Ecto neural progenitor cell (in vitro differentiated cells): ENCODE measurements at regions not wholly inside any gene's neighbourhood (a gene's known extent, or its start where the extent isn't known, plus 50 kb on each side); places are given as distances from the start of the nearest gene placed in this dataset.
A peak's percentile ranks its signal among the peaks of the same experiment; 100 is the strongest.
"Not testable (repeated sequence)": the region's sequence is repeated elsewhere in the genome, so short reads cannot be mapped to it uniquely, and the experiment has no call there.

Experiments
- DNase-seq: peaks from one replicate; pipeline ENCODE4 v3.0.0-alpha.2; 2018; ENCODE audit warnings: low spot score

GRCh38 chr4:81595798-81596610 lies 124.3 kb upstream of the RASGEF1B start:
- no peak for DNase-seq

- no peak for DNase-seq
Measured at GRCh38 chr4:81595287-81595686, 123.6 kb upstream of the RASGEF1B start.

- no peak for DNase-seq
Measured at GRCh38 chr4:81594490-81595159, 122.9 kb upstream of the RASGEF1B start.

GRCh38 chr4:81592701-81593100 lies 121.0 kb upstream of the RASGEF1B start:
- DNase-seq: no peak

- DNase-seq: no peak
Measured at GRCh38 chr4:81590596-81590995, 118.9 kb upstream of the RASGEF1B start.

GRCh38 chr4:81589262-81589661 lies 117.6 kb upstream of the RASGEF1B start:
- no peak for DNase-seq

GRCh38 chr4:81586706-81587105 lies 115.0 kb upstream of the RASGEF1B start:
- DNase-seq: no peak

GRCh38 chr4:81580994-81581374 lies 109.3 kb upstream of the RASGEF1B start:
- DNase-seq: not testable (repeated sequence)

- DNase-seq: no peak
Measured at GRCh38 chr4:81580346-81580993, 108.8 kb upstream of the RASGEF1B start.

GRCh38 chr4:81577392-81577791 lies 105.7 kb upstream of the RASGEF1B start:
- DNase-seq: no peak

- no peak for DNase-seq
Measured at GRCh38 chr4:81574991-81575390, 103.3 kb upstream of the RASGEF1B start.

- DNase-seq: no peak
Measured at GRCh38 chr4:81573840-81574239, 102.1 kb upstream of the RASGEF1B start.

GRCh38 chr4:81572402-81572801 lies 100.7 kb upstream of the RASGEF1B start:
- DNase-seq: no peak

GRCh38 chr4:81571105-81571504 lies 99.4 kb upstream of the RASGEF1B start:
- no peak for DNase-seq

GRCh38 chr4:81566161-81566591 lies 94.5 kb upstream of the RASGEF1B start:
- DNase-seq: no peak

- DNase-seq: peak; percentile 57
Measured at GRCh38 chr4:81565142-81565870, 93.6 kb upstream of the RASGEF1B start.

GRCh38 chr4:81564025-81564424 lies 92.3 kb upstream of the RASGEF1B start:
- DNase-seq: no peak

GRCh38 chr4:81562093-81562492 lies 90.4 kb upstream of the RASGEF1B start:
- DNase-seq: no peak

- no peak for DNase-seq
Measured at GRCh38 chr4:81557306-81557705, 85.6 kb upstream of the RASGEF1B start.

- no peak for DNase-seq
Measured at GRCh38 chr4:81555489-81555888, 83.8 kb upstream of the RASGEF1B start.

- DNase-seq: no peak
Measured at GRCh38 chr4:81552086-81552485, 80.4 kb upstream of the RASGEF1B start.

GRCh38 chr4:81550388-81550859 lies 78.7 kb upstream of the RASGEF1B start:
- no peak for DNase-seq
